GM23248 (cell line): ENCODE measurements at regions not wholly inside any gene's neighbourhood (a gene's known extent, or its start where the extent isn't known, plus 50 kb on each side); places are given as distances from the start of the nearest gene placed in this dataset.

Source experiments
- DNase-seq: peaks from one replicate; pipeline ENCODE4 v3.0.0-alpha.2; 2015
- H2AFZ ChIP-seq: fragments of 200-600 bp; sonication (generic); 2 replicates; pipeline ENCODE4 v1.6.1; 2016; ENCODE audit warnings: antibody characterized with exemption
- H3F3A ChIP-seq: fragments of 200-600 bp; sonication (generic); 2 replicates; pipeline ENCODE4 v1.6.1; 2016; ENCODE audit warnings: mild to moderate bottlenecking, antibody characterized with exemption, mixed run types; ENCODE audit not compliant: insufficient read depth
- H3K27ac ChIP-seq: fragments of 200-600 bp; sonication (generic); 2 replicates; pipeline ENCODE4 v1.5.1; 2016; ENCODE audit warnings: mild to moderate bottlenecking
- H3K27me3 ChIP-seq: fragments of 200-600 bp; sonication (generic); replicated peaks from 2 replicates; pipeline ENCODE4 v1.6.1; 2016; ENCODE audit warnings: mild to moderate bottlenecking; ENCODE audit not compliant: insufficient read depth
- H3K36me3 ChIP-seq: fragments of 200-600 bp; sonication (generic); 2 replicates; pipeline ENCODE4 v1.6.1; 2016; ENCODE audit warnings: low read depth, mild to moderate bottlenecking
- H3K4me1 ChIP-seq: fragments of 200-600 bp; sonication (generic); 2 replicates; pipeline ENCODE4 v1.6.1; 2016; ENCODE audit warnings: mild to moderate bottlenecking; ENCODE audit not compliant: insufficient read depth
- H3K4me2 ChIP-seq: fragments of 200-600 bp; sonication (generic); one replicate; pipeline ENCODE4 v1.6.1; 2016; ENCODE audit warnings: mild to moderate bottlenecking; ENCODE audit not compliant: unreplicated experiment
- H3K4me3 ChIP-seq: fragments of 200-600 bp; sonication (generic); 2 replicates; pipeline ENCODE4 v1.5.1; 2016; ENCODE audit warnings: mild to moderate bottlenecking
- H3K79me2 ChIP-seq: fragments of 200-600 bp; sonication (generic); 2 replicates; pipeline ENCODE4 v1.6.1; 2016; ENCODE audit warnings: mild to moderate bottlenecking; ENCODE audit not compliant: insufficient read depth
- H3K9ac ChIP-seq: fragments of 200-600 bp; sonication (generic); 2 replicates; pipeline ENCODE4 v1.6.1; 2016; ENCODE audit warnings: mild to moderate bottlenecking
- H3K9me2 ChIP-seq: fragments of 200-600 bp; sonication (generic); 2 replicates; pipeline ENCODE4 v1.6.1; 2016; ENCODE audit warnings: mixed run types, mild to moderate bottlenecking, moderate library complexity; ENCODE audit not compliant: insufficient read depth
- H3K9me3 ChIP-seq: fragments of 200-600 bp; sonication (generic); one replicate; pipeline ENCODE4 v1.6.1; 2017; ENCODE audit warnings: low read depth
- H4K20me1 ChIP-seq: fragments of 200-600 bp; sonication (generic); 2 replicates; pipeline ENCODE4 v1.6.0; 2016; ENCODE audit not compliant: insufficient read depth
- EZH2 ChIP-seq: fragments of 200-600 bp; sonication (generic); IDR thresholded peaks from 2 replicates; pipeline ENCODE4 v1.6.1; 2018; ENCODE audit warnings: antibody characterized with exemption, mild to moderate bottlenecking; ENCODE audit not compliant: insufficient read depth, poor library complexity, severe bottlenecking
- EZH2phosphoT487 ChIP-seq: fragments of 200-600 bp; sonication (generic); IDR thresholded peaks from 2 replicates; pipeline ENCODE4 v1.6.1; 2018; ENCODE audit warnings: antibody characterized with exemption, moderate library complexity, mild to moderate bottlenecking, low read depth; ENCODE audit not compliant: insufficient read depth
- WGBS, 2 experiments: methylation state at CpG; one replicate each; pipeline ENCODE4 v1.1.6; 2015 to 2017; ENCODE audit warnings: low lambda C conversion rate in 2 of 2, low coverage in 1 of 2; ENCODE audit errors: missing lambda C conversion rate in 2 of 2; 5-methylcytosine and 5-hydroxymethylcytosine counted together
- in situ Hi-C: fragments of 300-500 bp; cut with MboI; formaldehyde crosslinking; loops from 2 replicates; pipeline ENCODE4 v1.15.0; 2020

DNA sequence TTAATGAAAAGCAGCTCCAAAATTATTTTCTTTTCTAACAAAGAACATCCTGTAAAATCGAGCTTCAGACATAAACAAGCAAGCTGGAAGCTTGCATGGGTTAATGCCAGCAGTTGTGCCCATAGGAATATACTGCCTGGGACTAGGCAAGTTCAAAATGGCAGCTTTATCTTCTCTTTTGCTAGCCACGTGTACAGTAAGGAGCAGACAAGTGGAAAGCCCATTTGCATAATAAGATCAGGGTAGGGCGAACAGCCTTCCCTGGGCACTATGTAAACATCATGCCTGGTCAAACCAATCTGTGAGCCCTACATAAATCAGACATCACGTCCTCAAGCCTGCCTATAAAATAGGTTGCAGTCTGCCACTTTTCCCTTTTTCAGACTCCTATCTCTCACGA lies 489.7 kb downstream of the RFC3 start:
- H3F3A ChIP-seq: no peaks in the 10 kb centered on the region
- no peak overlapping the region for H3K4me2 ChIP-seq
- H2AFZ ChIP-seq: no peak overlapping the region
- H3K9ac ChIP-seq: no peak overlapping the region
- no peaks in the 10 kb centered on the region for H3K27me3 ChIP-seq
- no peaks in the 10 kb centered on the region for H3K9me3 ChIP-seq
- no peaks in the 10 kb centered on the region for H3K79me2 ChIP-seq
- no peaks in the 10 kb centered on the region for H3K4me1 ChIP-seq
- H3K27ac ChIP-seq: no peak overlapping the region
- H3K36me3 ChIP-seq: no peaks in the 10 kb centered on the region
- H4K20me1 ChIP-seq: no peaks in the 10 kb centered on the region
- H3K9me2 ChIP-seq: no peaks in the 10 kb centered on the region; the same call in 1 of the 2 replicates
- WGBS, 2 experiments: 47 to 48% methylated on average over 5 of the region's 5 CpGs
- H3K4me3 ChIP-seq: no peak overlapping the region
- TF ChIP-seq EZH2 (no peak), EZH2phosphoT487 (no peak)
- in situ Hi-C loops: no loop called here
- no peak for DNase-seq

DNA sequence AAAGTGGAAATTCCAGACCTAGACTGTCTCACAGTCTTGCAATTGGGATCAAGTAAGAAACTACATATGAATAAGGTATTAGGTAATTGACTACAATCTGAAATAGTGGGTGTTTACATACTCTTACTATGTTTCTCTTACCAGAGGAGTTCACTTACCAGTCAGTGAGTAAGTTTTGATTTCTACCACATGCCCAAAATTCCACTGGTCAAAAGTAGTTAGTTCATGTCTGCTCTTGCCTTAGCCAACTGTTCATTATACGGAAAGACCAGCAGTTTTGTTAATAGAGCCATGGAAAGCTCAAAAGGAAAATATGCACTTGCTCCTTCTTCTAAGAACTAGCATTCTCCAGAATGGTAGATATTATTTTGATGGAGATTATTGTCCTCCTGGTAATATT lies 490.8 kb downstream of the RFC3 start:
- Histone ChIP-seq H3K4me2 (no peak overlapping the region), H3K79me2 (no peaks in the 10 kb centered on the region), H3F3A (no peaks in the 10 kb centered on the region), H3K27me3 (no peaks in the 10 kb centered on the region), H3K9me2 (no peaks in the 10 kb centered on the region; the same call in 1 of the 2 replicates), H3K4me1 (no peaks in the 10 kb centered on the region), H3K36me3 (no peaks in the 10 kb centered on the region), H3K9me3 (no peaks in the 10 kb centered on the region), H3K4me3 (no peak overlapping the region), H4K20me1 (no peaks in the 10 kb centered on the region), H3K27ac (no peak overlapping the region), H3K9ac (no peak overlapping the region), H2AFZ (no peak overlapping the region)
- 57 to 71% methylated on average over 1 of the region's 1 CpG for WGBS, 2 experiments
- TF ChIP-seq EZH2phosphoT487 (no peak), EZH2 (no peak)
- in situ Hi-C loops: no loop called here
- peak; percentile 38 for DNase-seq

DNA sequence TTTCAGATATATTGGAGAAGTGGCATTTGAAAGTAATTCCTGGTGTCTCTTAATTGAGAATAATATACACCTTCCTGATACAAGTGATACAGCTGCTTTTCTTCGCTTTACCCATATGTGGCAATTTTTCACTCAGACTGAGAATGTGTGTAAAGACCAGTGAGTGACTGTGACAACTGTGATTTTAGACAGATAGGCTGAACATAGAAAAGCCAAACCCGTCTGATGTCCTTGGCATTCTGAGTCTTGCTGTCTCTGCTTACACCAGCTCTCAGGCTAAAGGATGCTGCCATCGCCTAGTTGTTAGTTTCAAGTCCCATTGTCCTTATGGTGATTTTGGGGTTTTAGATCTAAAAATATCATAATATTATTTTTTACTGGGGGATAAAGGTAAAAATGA lies 492.6 kb downstream of the RFC3 start:
- Histone ChIP-seq H3K27ac (no peak overlapping the region), H3K27me3 (no peaks in the 10 kb centered on the region), H3K4me3 (no peak overlapping the region), H3K4me1 (no peaks in the 10 kb centered on the region), H2AFZ (no peak overlapping the region), H3K79me2 (no peaks in the 10 kb centered on the region), H3K36me3 (no peaks in the 10 kb centered on the region), H3K9me2 (no peaks in the 10 kb centered on the region), H3K9me3 (no peaks in the 10 kb centered on the region), H3K9ac (no peak overlapping the region), H3F3A (no peaks in the 10 kb centered on the region), H4K20me1 (no peaks in the 10 kb centered on the region), H3K4me2 (no peak overlapping the region)
- DNase-seq: no peak
- in situ Hi-C loops: no loop called here
- WGBS, 2 experiments: 75 to 76% methylated on average over 3 of the region's 3 CpGs
- TF ChIP-seq EZH2 (no peak), EZH2phosphoT487 (no peak)

DNA sequence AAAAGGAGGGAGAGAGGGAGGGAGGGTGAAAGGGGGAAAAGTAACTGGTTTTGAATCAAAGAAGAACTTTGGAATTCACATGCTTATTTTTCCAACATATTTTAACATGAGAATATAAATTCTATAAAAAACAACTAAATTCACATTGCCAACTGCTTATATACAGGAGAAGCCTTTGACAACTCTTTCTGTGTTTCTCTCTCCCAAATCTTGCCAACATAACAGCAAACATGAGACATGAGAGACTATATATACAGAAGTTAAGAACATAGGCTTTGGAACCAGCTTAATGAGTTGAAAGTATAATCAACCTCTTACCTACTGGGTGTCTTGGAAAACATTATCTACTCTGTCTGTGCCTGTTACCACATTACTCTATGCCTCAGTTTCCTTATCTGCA lies 493.3 kb downstream of the RFC3 start:
- TF ChIP-seq EZH2: no peak
- TF ChIP-seq EZH2phosphoT487: no peak
- Histone ChIP-seq H3F3A (no peaks in the 10 kb centered on the region), H3K4me3 (no peak overlapping the region), H3K27me3 (no peaks in the 10 kb centered on the region), H3K9me3 (no peaks in the 10 kb centered on the region), H4K20me1 (no peaks in the 10 kb centered on the region), H3K27ac (no peak overlapping the region), H3K9me2 (no peaks in the 10 kb centered on the region), H3K9ac (no peak overlapping the region), H3K36me3 (no peaks in the 10 kb centered on the region), H3K4me1 (no peaks in the 10 kb centered on the region), H3K79me2 (no peaks in the 10 kb centered on the region), H2AFZ (no peak overlapping the region), H3K4me2 (no peak overlapping the region)
- in situ Hi-C loops: no loop called here
- DNase-seq: no peak

DNA sequence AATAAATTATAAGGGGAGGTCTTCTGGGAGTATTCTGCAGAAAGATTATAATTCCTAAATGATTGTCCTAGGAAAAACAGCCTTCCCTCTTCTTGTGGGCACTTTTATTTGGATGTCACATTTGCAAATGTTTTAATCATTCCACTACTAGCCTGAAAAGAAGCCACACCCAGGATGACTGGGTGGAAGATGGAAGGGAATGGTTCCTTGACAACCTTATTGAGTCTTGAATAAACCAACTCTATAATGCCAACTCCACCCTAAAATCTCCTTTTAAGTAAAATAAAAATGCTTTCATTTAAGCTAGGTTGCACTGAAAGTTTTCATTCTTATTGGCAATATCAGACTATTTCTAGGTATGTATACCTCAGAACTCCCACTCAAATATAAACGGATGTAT lies 494.6 kb downstream of the RFC3 start:
- Histone ChIP-seq H3K9me2 (no peaks in the 10 kb centered on the region), H3K27ac (no peak overlapping the region), H3K9ac (no peak overlapping the region), H3K4me2 (no peak overlapping the region), H3K9me3 (no peaks in the 10 kb centered on the region), H4K20me1 (no peaks in the 10 kb centered on the region), H2AFZ (no peak overlapping the region), H3K4me3 (no peak overlapping the region), H3K4me1 (no peaks in the 10 kb centered on the region), H3K79me2 (no peaks in the 10 kb centered on the region), H3K27me3 (no peaks in the 10 kb centered on the region), H3K36me3 (no peaks in the 10 kb centered on the region), H3F3A (no peaks in the 10 kb centered on the region)
- DNase-seq: no peak
- WGBS, 2 experiments: 37 to 42% methylated on average over 1 of the region's 1 CpG
- in situ Hi-C loops: no loop called here
- TF ChIP-seq EZH2phosphoT487 (no peak), EZH2 (no peak)
